ENCODE measurements at regions not wholly inside any gene's neighbourhood (a gene's known extent, or its start where the extent isn't known, plus 50 kb on each side); places are given as distances from the start of the nearest gene placed in this dataset.

DNA sequence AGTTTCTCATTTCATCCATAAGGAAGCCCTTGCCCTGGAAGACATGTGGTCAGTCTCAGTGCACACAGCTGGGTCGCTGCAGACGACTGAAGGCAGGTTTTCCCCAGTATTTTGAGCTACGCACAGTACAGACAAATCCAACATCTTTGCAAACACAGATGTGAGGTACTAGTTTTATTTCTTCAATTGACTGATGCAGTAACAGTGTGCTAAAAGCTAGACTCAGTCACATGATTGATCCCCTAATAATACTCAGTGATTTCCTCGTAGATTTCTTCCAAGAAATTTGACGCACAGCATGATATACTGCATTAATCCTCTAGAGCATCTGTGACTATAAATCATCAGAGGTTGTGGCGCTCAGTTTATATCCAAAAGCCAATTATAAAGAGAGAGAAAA is 346.1 kb downstream of the DIRAS2 start:
- TF ChIP-seq ZBTB7A (tag by site-specific recombination; IDR thresholded peaks at IDR 0.05; ENCODE audit: low read depth), result no peak
- TF ChIP-seq, protein P1, sequence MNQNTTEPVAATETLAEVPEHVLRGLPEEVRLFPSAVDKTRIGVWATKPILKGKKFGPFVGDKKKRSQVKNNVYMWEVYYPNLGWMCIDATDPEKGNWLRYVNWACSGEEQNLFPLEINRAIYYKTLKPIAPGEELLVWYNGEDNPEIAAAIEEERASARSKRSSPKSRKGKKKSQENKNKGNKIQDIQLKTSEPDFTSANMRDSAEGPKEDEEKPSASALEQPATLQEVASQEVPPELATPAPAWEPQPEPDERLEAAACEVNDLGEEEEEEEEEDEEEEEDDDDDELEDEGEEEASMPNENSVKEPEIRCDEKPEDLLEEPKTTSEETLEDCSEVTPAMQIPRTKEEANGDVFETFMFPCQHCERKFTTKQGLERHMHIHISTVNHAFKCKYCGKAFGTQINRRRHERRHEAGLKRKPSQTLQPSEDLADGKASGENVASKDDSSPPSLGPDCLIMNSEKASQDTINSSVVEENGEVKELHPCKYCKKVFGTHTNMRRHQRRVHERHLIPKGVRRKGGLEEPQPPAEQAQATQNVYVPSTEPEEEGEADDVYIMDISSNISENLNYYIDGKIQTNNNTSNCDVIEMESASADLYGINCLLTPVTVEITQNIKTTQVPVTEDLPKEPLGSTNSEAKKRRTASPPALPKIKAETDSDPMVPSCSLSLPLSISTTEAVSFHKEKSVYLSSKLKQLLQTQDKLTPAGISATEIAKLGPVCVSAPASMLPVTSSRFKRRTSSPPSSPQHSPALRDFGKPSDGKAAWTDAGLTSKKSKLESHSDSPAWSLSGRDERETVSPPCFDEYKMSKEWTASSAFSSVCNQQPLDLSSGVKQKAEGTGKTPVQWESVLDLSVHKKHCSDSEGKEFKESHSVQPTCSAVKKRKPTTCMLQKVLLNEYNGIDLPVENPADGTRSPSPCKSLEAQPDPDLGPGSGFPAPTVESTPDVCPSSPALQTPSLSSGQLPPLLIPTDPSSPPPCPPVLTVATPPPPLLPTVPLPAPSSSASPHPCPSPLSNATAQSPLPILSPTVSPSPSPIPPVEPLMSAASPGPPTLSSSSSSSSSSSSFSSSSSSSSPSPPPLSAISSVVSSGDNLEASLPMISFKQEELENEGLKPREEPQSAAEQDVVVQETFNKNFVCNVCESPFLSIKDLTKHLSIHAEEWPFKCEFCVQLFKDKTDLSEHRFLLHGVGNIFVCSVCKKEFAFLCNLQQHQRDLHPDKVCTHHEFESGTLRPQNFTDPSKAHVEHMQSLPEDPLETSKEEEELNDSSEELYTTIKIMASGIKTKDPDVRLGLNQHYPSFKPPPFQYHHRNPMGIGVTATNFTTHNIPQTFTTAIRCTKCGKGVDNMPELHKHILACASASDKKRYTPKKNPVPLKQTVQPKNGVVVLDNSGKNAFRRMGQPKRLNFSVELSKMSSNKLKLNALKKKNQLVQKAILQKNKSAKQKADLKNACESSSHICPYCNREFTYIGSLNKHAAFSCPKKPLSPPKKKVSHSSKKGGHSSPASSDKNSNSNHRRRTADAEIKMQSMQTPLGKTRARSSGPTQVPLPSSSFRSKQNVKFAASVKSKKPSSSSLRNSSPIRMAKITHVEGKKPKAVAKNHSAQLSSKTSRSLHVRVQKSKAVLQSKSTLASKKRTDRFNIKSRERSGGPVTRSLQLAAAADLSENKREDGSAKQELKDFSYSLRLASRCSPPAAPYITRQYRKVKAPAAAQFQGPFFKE (tag by site-specific recombination; IDR thresholded peaks at IDR 0.05; ENCODE audit: borderline replicate concordance), result no peak
- TF ChIP-seq KLF10 (tag by site-specific recombination; IDR thresholded peaks at IDR 0.05), result no peak
- no peak for TF ChIP-seq ZNF138 (tag by site-specific recombination; IDR thresholded peaks at IDR 0.05; ENCODE audit: borderline replicate concordance)
- no peak for TF ChIP-seq ZBTB21 (tag by site-specific recombination; IDR thresholded peaks at IDR 0.05)
- TF ChIP-seq ZNF837 (tag by site-specific recombination; IDR thresholded peaks at IDR 0.05), result no peak
